RWPE2 (cell line): ENCODE measurements at regions not wholly inside any gene's neighbourhood (a gene's known extent, or its start where the extent isn't known, plus 50 kb on each side); places are given as distances from the start of the nearest gene placed in this dataset.
A peak's percentile ranks its signal among the peaks of the same experiment; 100 is the strongest.
"Not testable (repeated sequence)": the region's sequence is repeated elsewhere in the genome, so short reads cannot be mapped to it uniquely, and the experiment has no call there.

Experiments
- ATAC-seq: fragments of 200-7000 bp; cut with Tn5 transposase; 3 replicates; pipeline ENCODE4 v1.9.1; 2021; ENCODE audit warnings: low read depth
- DNase-seq: peaks from one replicate; pipeline ENCODE4 v3.0.0-alpha.2; 2020; ENCODE audit warnings: low spot score
- H3K27ac ChIP-seq: fragments of 450-650 bp; 2 replicates; pipeline ENCODE4 v1.5.1; 2017; ENCODE audit warnings: mild to moderate bottlenecking; ENCODE audit not compliant: poor library complexity, severe bottlenecking
- H3K27me3 ChIP-seq: fragments of 250-450 bp; sonication (Bioruptor Pico); 2 replicates; pipeline ENCODE4 v1.5.1; 2021; ENCODE audit warnings: mild to moderate bottlenecking, moderate library complexity; ENCODE audit not compliant: insufficient read depth, poor library complexity, severe bottlenecking
- H3K36me3 ChIP-seq: fragments of 250-450 bp; sonication (Bioruptor Pico); 2 replicates; pipeline ENCODE4 v1.5.1; 2020; ENCODE audit warnings: low read depth, mild to moderate bottlenecking, moderate library complexity
- H3K4me1 ChIP-seq: fragments of 250-450 bp; sonication (Bioruptor Pico); 2 replicates; pipeline ENCODE4 v1.5.1; 2021; ENCODE audit warnings: mild to moderate bottlenecking, moderate library complexity; ENCODE audit not compliant: insufficient read depth, poor library complexity, severe bottlenecking
- H3K4me3 ChIP-seq: fragments of 250-450 bp; sonication (Bioruptor Pico); 2 replicates; pipeline ENCODE4 v1.5.1; 2021; ENCODE audit warnings: mild to moderate bottlenecking, moderate library complexity; ENCODE audit not compliant: severe bottlenecking
- H3K9me3 ChIP-seq: fragments of 250-450 bp; sonication (Bioruptor Pico); 2 replicates; pipeline ENCODE4 v1.5.1; 2021; ENCODE audit warnings: mild to moderate bottlenecking, moderate library complexity; ENCODE audit not compliant: severe bottlenecking
- CTCF ChIP-seq: fragments of 450-650 bp; IDR thresholded peaks from one replicate; pipeline ENCODE4 v1.5.1; 2017; ENCODE audit warnings: mild to moderate bottlenecking, moderate library complexity; ENCODE audit not compliant: poor library complexity, severe bottlenecking

- TF ChIP-seq CTCF, result no peak
- H3K4me3 ChIP-seq, result no peak overlapping the region
- peaks cover 29% of the 10 kb centered on the region for H3K4me1 ChIP-seq
- DNase-seq (no peak), ATAC-seq (no peak)
- no peaks in the 10 kb centered on the region for H3K27me3 ChIP-seq
- peak overlapping the region; percentile 87 for H3K27ac ChIP-seq
- no peaks in the 10 kb centered on the region for H3K9me3 ChIP-seq
- H3K36me3 ChIP-seq, result no peaks in the 10 kb centered on the region
Observed at GRCh38 chr12:131622422-131622955, 88.4 kb upstream of the SFSWAP start.

DNA sequence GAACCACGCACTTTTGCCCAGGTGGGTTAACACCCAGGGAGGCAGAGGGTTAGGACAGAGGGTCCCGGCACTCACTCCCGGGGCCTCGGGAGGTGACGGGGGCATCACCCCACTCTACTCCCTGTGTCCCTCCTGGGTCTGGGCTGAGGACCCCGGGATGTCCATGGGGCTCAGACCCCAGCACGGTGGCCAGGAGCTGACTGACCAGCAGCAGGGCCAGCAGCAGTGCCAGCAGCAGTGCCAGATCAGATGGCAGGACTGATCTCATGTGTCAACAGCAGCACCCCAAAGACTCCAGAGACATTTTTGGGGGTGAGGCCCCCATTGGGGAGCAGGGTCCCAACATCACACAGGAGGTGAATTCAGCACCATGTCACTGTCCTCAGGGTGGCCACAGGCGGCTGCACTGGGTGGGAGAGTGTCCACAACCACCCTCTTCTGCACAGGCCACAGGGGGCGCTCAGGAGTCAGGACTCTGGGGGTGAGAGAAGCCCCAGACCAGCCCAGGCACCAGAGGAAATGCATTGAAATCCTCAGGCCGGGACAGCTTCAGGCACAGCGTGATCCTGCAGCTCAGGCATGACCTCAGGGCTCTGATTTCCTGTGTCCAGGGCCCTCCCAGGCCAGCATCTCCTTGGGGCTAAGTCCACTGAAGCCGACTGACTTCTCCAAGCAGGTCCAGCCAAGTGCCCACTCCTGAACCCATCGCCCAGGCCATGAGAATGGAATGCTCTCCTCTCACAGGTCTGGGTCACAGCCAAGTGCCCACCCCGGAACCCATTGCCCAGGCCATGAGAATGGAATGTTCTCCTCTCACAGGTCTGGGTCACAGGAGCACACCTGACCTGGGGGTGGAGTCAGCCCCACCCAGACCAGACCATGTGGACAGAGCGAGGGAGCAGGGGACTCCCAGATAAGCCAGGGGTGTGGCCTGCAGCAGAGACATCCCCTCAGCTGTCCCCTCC lies 87.2 kb upstream of the SFSWAP start:
- H3K36me3 ChIP-seq, H3K9me3 ChIP-seq, DNase-seq, H3K4me3 ChIP-seq, H3K27me3 ChIP-seq: not testable (repeated sequence)
- H3K27ac ChIP-seq, result peak overlapping the region; percentile 87
- peak; percentile 47 for ATAC-seq
- TF ChIP-seq CTCF, result peak; percentile 23
- H3K4me1 ChIP-seq, result peaks cover 29% of the 10 kb centered on the region

DNA sequence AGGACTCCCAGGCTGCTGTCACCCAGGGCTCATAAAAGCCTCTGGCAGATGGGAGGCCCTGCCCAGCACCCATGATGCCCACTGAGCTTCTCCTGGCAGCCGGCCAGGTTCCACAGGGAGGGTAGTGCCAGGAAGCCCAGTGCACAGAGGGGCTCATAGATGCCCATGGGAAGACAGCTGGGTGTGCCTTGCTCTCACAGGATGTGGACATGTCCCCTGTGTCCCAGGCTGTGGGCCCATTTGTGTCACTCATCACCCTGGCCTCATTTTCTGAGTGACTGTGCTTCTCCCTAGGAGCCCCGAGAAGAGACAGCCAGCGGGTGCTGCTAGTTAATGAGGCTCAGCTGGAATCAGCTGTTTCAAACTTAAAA lies 86.5 kb upstream of the SFSWAP start:
- H3K4me3 ChIP-seq, H3K9me3 ChIP-seq, H3K36me3 ChIP-seq, DNase-seq, H3K27me3 ChIP-seq: not testable (repeated sequence)
- H3K4me1 ChIP-seq, result peaks cover 29% of the 10 kb centered on the region
- peak; percentile 35 for ATAC-seq
- peak overlapping the region; percentile 87 for H3K27ac ChIP-seq

- Histone ChIP-seq H3K4me1 (peaks cover 29% of the 10 kb centered on the region), H3K27ac (peak overlapping the region; percentile 87)
- H3K4me3 ChIP-seq, DNase-seq, H3K27me3 ChIP-seq, H3K9me3 ChIP-seq, H3K36me3 ChIP-seq: not testable (repeated sequence)
- peak; percentile 26; the same call in 2 of the 3 replicates for ATAC-seq
Observed at GRCh38 chr12:131624756-131625501, 86.0 kb upstream of the SFSWAP start.

DNA sequence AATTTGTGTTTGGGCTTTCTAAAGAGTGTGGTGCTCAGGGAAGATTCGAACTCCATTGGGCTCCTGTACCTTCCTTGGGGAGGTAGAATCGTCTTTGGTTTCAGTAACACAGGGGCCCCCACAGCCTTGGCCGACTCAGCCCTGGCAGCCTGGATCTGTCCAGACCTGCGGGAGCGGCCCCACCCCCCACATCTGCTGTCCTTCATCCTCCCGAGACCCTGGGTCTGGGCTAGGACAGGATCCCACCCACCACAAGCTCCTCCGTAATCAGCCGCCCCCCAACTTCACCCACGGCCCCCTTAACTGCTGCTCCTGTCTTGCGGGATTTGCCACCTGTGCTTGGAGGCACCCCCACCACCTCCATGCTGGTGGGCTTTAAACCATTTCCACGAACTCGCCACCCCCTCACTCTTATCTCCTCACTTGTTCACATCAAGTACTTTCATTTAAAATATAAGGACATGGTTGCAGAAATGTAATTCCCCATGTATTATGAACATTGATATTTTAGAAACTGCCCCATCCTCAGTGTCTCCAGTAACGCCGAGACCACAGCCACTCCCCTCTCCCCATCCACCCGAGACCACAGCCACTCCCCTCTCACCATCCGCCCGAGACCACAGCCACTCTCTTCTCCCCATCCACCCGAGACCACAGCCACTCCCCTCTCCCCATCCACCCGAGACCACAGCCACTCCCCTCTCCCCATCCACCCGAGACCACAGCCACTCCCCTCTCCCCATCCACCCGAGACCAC lies 84.7 kb upstream of the SFSWAP start:
- not testable (repeated sequence) for ATAC-seq, DNase-seq, H3K4me3 ChIP-seq, H3K9me3 ChIP-seq, H3K36me3 ChIP-seq, H3K27me3 ChIP-seq
- peak overlapping the region; percentile 87 for H3K27ac ChIP-seq
- H3K4me1 ChIP-seq, result peaks cover 27% of the 10 kb centered on the region

DNA sequence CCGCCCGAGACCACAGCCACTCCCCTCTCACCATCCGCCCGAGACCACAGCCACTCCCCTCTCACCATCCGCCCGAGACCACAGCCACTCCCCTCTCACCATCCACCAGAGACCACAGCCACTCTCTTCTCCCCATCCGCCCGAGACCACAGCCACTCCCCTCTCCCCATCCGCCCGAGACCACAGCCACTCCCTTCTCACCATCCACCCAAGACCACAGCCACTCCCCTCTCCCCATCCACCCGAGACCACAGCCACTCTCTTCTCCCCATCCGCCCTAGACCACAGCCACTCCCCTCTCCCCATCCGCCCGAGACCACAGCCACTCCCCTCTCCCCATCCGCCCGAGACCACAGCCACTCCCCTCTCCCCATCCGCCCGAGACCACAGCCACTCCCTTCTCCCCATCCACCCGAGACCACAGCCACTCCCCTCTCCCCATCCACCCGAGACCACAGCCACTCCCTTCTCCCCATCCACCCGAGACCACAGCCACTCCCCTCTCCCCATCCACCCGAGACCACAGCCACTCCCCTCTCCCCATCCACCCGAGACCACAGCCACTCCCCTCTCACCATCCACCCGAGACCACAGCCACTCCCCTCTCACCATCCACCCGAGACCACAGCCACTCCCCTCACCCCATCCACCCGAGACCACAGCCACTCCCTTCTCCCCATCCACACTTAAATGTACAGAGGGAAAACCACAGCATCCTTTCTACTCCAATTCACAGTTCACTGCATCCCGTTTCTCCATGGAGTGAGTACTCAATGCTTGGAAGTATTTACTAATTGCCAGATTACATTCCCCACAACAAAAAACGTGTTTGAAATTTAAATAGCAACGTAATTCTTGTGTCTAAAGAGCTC lies 83.5 kb upstream of the SFSWAP start:
- not testable (repeated sequence) for H3K27me3 ChIP-seq, DNase-seq, H3K4me3 ChIP-seq, H3K9me3 ChIP-seq, H3K36me3 ChIP-seq
- peaks cover 16% of the 10 kb centered on the region for H3K4me1 ChIP-seq
- 0 out of 3 replicates have a peak, but pooled peaks have one; percentile 7 for ATAC-seq
- peak overlapping the region; percentile 69 for H3K27ac ChIP-seq
